SK-N-SH treated with all-trans-retinoic acid at 6 μM for 48 hours (cell line): ENCODE measurements at regions not wholly inside any gene's neighbourhood (a gene's known extent, or its start where the extent isn't known, plus 50 kb on each side); places are given as distances from the start of the nearest gene placed in this dataset.

ENCODE experiments used
- ATAC-seq: fragments of 200-7000 bp; cut with Tn5 transposase; 3 replicates; pipeline ENCODE4 v1.9.1; 2020; ENCODE audit warnings: mild to moderate bottlenecking, moderate library complexity
- ARNTL ChIP-seq: fragments of 450-650 bp; formaldehyde crosslinking; IDR thresholded peaks from 2 replicates; pipeline ENCODE4 v1.5.0; 2020; ENCODE audit warnings: low read depth, mild to moderate bottlenecking, moderate library complexity, borderline replicate concordance
- BACH2 ChIP-seq: fragments of 250-450 bp; sonication (Bioruptor Pico); IDR thresholded peaks from 2 replicates; pipeline ENCODE4 v1.9.0; 2021; ENCODE audit warnings: mild to moderate bottlenecking, borderline replicate concordance
- CREB5 ChIP-seq: fragments of 250-450 bp; sonication (Bioruptor Pico); IDR thresholded peaks from 2 replicates; pipeline ENCODE4 v1.5.1; 2020; ENCODE audit warnings: low read depth, mild to moderate bottlenecking, moderate library complexity
- CSRNP3 ChIP-seq: fragments of 250-450 bp; sonication (Bioruptor Pico); IDR thresholded peaks from 2 replicates; pipeline ENCODE4 v1.5.1; 2021; ENCODE audit warnings: mild to moderate bottlenecking, moderate library complexity
- GLIS3 ChIP-seq: fragments of 250-450 bp; sonication (Bioruptor Pico); IDR thresholded peaks from 2 replicates; pipeline ENCODE4 v1.5.0; 2020; ENCODE audit warnings: mild to moderate bottlenecking, moderate library complexity
- ISL1 ChIP-seq: fragments of 250-450 bp; sonication (Bioruptor Pico); IDR thresholded peaks from 2 replicates; pipeline ENCODE4 v2.1.2; 2022; ENCODE audit warnings: mild to moderate bottlenecking, moderate library complexity
- OSR1 ChIP-seq: fragments of 250-450 bp; sonication (Bioruptor Pico); IDR thresholded peaks from 2 replicates; pipeline ENCODE4 v1.8.0; 2022; ENCODE audit warnings: moderate library complexity, mild to moderate bottlenecking, inconsistent platforms
- PPARA ChIP-seq: fragments of 250-450 bp; sonication (Bioruptor Pico); IDR thresholded peaks from 2 replicates; pipeline ENCODE4 v1.5.0; 2020; ENCODE audit warnings: mild to moderate bottlenecking, borderline replicate concordance
- RARB ChIP-seq: fragments of 250-450 bp; sonication (Bioruptor Pico); IDR thresholded peaks from 2 replicates; pipeline ENCODE4 v1.8.0; 2021; ENCODE audit warnings: mild to moderate bottlenecking, moderate library complexity
- TOX ChIP-seq: fragments of 250-450 bp; sonication (Bioruptor Pico); IDR thresholded peaks from 2 replicates; pipeline ENCODE4 v1.8.0; 2021; ENCODE audit warnings: mild to moderate bottlenecking, moderate library complexity, borderline replicate concordance
- TSHZ2 ChIP-seq: fragments of 250-450 bp; sonication (Bioruptor Pico); IDR thresholded peaks from 2 replicates; pipeline ENCODE4 v1.5.0; 2020; ENCODE audit warnings: mild to moderate bottlenecking, moderate library complexity
- ZC3H10 ChIP-seq: fragments of 250-450 bp; sonication (Bioruptor Pico); IDR thresholded peaks from 2 replicates; pipeline ENCODE4 v1.5.1; 2021; ENCODE audit warnings: mild to moderate bottlenecking, moderate library complexity
- ZFP3 ChIP-seq: fragments of 250-450 bp; sonication (Bioruptor Pico); IDR thresholded peaks from 2 replicates; pipeline ENCODE4 v1.5.0; 2020; ENCODE audit warnings: mild to moderate bottlenecking, moderate library complexity
- ZFP30 ChIP-seq: fragments of 450-650 bp; formaldehyde crosslinking; IDR thresholded peaks from 2 replicates; pipeline ENCODE4 v1.5.0; 2022; ENCODE audit warnings: mild to moderate bottlenecking, moderate library complexity
- ZNF565 ChIP-seq: fragments of 450-650 bp; formaldehyde crosslinking; conservative IDR thresholded peaks from 2 replicates; pipeline ENCODE4 v1.5.0; 2020; ENCODE audit warnings: low read depth, mild to moderate bottlenecking, moderate library complexity
- ZNF70 ChIP-seq: fragments of 450-650 bp; formaldehyde crosslinking; IDR thresholded peaks from 2 replicates; pipeline ENCODE4 v1.5.0; 2020; ENCODE audit warnings: mild to moderate bottlenecking, moderate library complexity
- ZNF8 ChIP-seq: fragments of 450-650 bp; formaldehyde crosslinking; IDR thresholded peaks from 2 replicates; pipeline ENCODE4 v1.5.0; 2020; ENCODE audit warnings: mild to moderate bottlenecking, moderate library complexity
- TF ChIP-seq, protein P1 (sequence below): fragments of 250-450 bp; sonication (Bioruptor Pico); IDR thresholded peaks from 2 replicates; pipeline ENCODE4 v1.8.0; 2020; ENCODE audit warnings: mild to moderate bottlenecking, moderate library complexity, borderline replicate concordance
- TF ChIP-seq, protein P2 (sequence below): fragments of 250-450 bp; sonication (Bioruptor Pico); IDR thresholded peaks from 2 replicates; pipeline ENCODE4 v1.8.0; 2021; ENCODE audit warnings: low read depth, mild to moderate bottlenecking, moderate library complexity, borderline replicate concordance

DNA sequence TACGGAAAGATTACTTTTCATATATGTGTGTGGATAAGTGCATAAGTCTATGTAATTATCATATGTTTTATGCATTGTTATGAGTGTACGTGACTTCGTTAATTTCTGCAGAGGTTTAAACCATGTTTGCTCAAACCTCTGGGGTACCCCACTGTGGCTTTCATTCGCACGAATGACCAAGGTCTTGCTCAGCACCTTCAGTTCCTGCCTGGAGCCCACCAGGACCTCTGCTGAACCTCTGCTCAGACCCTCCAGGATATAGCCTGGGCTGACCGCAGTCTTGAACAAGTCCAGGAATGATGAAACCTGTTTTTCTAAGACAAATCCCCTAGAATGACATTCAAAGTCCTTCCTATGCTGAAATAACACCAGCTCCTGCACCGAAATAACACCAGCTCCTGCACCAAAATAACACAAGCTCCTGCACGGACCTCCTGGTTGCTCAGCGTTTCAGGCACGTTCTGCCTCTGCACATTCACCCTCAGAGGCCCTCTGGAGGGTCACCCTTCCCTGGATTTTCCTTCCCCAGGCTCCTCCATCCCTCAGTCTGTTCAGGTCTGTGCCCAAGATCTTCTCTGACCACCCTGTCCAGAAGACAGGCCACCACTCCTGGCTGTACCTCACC lies 99.7 kb upstream of the BOD1 start (continued):
- TF ChIP-seq, protein P1, sequence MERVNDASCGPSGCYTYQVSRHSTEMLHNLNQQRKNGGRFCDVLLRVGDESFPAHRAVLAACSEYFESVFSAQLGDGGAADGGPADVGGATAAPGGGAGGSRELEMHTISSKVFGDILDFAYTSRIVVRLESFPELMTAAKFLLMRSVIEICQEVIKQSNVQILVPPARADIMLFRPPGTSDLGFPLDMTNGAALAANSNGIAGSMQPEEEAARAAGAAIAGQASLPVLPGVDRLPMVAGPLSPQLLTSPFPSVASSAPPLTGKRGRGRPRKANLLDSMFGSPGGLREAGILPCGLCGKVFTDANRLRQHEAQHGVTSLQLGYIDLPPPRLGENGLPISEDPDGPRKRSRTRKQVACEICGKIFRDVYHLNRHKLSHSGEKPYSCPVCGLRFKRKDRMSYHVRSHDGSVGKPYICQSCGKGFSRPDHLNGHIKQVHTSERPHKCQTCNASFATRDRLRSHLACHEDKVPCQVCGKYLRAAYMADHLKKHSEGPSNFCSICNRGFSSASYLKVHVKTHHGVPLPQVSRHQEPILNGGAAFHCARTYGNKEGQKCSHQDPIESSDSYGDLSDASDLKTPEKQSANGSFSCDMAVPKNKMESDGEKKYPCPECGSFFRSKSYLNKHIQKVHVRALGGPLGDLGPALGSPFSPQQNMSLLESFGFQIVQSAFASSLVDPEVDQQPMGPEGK (CRISPR knock-in tag) = no peak
- no peak for TF ChIP-seq CREB5 (CRISPR knock-in tag)
- no peak for TF ChIP-seq ZNF565

- no peak for ATAC-seq
- TF ChIP-seq ISL1 (CRISPR knock-in tag) = no peak
- no peak for TF ChIP-seq ZNF565
- TF ChIP-seq ZFP3 = no peak
- no peak for TF ChIP-seq BACH2
- TF ChIP-seq TSHZ2 (CRISPR knock-in tag) = no peak
- no peak for TF ChIP-seq GLIS3
- no peak for TF ChIP-seq ZNF70 (CRISPR knock-in tag)
- TF ChIP-seq, protein P2, sequence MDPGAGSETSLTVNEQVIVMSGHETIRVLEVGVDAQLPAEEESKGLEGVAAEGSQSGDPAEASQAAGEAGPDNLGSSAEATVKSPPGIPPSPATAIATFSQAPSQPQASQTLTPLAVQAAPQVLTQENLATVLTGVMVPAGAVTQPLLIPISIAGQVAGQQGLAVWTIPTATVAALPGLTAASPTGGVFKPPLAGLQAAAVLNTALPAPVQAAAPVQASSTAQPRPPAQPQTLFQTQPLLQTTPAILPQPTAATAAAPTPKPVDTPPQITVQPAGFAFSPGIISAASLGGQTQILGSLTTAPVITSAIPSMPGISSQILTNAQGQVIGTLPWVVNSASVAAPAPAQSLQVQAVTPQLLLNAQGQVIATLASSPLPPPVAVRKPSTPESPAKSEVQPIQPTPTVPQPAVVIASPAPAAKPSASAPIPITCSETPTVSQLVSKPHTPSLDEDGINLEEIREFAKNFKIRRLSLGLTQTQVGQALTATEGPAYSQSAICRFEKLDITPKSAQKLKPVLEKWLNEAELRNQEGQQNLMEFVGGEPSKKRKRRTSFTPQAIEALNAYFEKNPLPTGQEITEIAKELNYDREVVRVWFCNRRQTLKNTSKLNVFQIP (CRISPR knock-in tag) = no peak
- TF ChIP-seq PPARA (CRISPR knock-in tag) = no peak
- TF ChIP-seq CSRNP3 (CRISPR knock-in tag) = no peak
- no peak for TF ChIP-seq OSR1 (CRISPR knock-in tag)
- TF ChIP-seq ZFP30 (CRISPR knock-in tag) = no peak
- TF ChIP-seq ZNF8 = no peak
- TF ChIP-seq CREB5 (CRISPR knock-in tag) = no peak
- no peak for TF ChIP-seq ZC3H10
- TF ChIP-seq ARNTL (CRISPR knock-in tag) = no peak
- TF ChIP-seq, protein P1 (CRISPR knock-in tag) = no peak
- no peak for TF ChIP-seq RARB (CRISPR knock-in tag)
- TF ChIP-seq TOX (CRISPR knock-in tag) = no peak
- TF ChIP-seq, all 23 proteins: peak for 0
Observed at GRCh38 chr5:173717959-173718358, 101.5 kb upstream of the BOD1 start.
